CD4-positive, alpha-beta T cell treated with Interleukin-17A for 4 hours (primary cell): ENCODE measurements at regions not wholly inside any gene's neighbourhood (a gene's known extent, or its start where the extent isn't known, plus 50 kb on each side); places are given as distances from the start of the nearest gene placed in this dataset.

Experiments
- DNase-seq: peaks from one replicate; pipeline ENCODE4 v3.0.0-alpha.2; 2020; ENCODE audit warnings: mixed read lengths

DNA sequence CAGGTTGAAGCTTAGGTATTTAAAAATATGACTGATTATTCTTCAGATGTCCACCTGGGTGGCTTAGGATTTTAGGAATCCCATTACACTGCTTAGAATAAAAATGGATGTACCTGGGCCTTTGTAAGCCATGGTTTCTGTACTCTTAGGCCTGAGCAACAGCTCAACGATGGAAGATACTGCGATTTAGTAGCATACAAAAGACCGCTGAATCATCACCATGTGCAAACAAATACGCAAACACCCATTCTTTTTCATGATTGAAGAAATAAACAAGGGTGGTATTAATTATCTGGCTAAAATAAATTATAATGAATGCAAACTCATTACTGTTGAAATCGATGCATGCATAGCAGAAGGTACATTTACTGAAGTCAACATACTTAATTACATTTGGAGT is 188.9 kb downstream of the ZNF330 start:
- no peak for DNase-seq

DNA sequence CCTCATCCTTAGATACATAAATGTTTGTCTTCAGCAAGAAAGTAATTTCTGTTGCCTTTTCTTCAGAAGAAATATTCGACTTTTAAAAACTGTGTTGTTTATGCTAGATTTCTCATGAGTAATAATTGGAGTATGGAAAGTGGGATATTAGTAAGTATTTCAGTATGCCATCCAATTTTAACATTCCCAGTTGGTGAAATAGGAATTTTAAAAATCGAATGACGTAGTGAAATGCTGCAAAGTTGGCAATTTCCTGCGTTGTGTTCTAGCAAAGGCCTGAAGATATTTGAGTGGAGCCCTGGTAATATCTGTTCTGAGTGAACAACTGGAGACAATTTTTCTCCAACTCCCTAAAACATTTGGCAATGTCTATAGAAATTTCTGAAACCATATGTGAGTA is 190.1 kb downstream of the ZNF330 start:
- no peak for DNase-seq

DNA sequence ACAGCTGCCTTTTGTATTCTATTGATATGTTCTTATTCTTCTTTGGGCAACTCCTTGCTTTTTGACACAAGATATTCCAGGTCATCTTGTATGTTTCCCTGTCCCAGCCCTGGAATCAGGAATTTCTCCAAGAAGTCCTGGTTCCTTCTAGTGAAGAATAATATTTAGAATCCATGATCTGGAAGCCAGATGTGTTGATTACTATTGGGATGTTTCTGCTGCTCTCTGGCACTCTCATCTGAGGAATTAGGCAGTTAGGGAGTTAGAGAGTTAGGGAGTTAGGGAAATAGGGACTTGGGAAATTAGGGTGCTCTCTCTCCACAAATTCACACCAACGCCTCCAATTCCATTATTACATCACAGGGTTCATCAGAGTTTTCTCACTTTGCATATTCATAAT is 191.2 kb downstream of the ZNF330 start:
- DNase-seq = no peak

DNA sequence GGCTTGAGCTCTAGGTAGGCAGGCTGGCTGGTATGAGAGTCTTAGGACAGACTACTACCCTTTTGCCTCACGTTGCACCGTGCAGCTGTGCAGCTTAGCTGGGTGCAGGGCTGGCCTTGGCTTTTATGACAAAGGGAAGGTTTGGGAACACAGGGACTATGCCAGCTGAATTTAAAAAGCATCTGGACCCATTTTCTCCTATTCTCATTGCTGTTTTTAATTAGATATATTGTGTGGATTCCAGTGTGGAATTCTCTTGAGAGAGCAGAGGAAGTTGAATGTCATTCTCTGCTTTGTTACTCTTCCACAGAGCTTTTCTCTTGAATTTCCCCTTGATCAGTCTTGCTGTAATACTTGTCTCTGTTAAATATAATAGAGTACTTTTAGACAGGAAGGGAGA is 192.7 kb downstream of the ZNF330 start:
- no peak for DNase-seq

DNA sequence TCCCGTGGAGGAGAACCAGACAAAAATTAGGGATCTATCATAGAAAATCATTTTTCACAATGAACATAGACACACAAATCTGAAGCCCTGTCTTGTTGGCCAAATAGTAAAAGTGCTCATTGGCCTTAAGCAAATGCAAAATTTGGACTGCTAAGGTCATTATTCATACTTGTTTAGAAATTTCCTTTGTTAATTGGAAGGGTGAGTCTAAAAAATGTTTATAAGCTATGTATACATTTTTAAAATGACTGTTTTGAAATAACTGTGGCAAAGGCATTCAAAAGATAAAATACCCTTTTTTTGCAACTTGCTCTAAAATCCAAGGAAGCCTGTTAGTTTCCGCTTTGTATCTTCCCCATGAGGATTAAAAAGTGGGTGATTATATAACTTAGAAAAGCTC is 195.0 kb downstream of the ZNF330 start:
- DNase-seq = no peak

DNA sequence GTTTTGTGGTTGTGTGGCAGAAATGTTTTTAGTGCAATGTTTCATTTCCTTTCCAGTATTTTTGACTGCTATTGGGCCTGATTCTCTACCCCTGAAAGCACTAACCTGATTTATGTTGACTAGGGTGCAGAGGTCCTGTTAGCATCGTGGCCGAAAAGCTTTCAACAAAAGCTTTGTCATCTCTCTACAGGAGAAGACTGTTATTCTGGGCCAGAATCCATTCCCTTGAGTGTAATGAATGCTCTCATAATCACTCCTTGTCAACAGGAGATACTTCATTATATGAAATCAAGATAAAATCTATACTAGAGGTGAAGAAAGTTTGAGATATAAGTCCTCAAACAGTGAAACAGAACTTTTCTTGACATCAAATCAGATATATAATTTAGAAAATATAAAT is 195.5 kb downstream of the ZNF330 start:
- no peak for DNase-seq

DNA sequence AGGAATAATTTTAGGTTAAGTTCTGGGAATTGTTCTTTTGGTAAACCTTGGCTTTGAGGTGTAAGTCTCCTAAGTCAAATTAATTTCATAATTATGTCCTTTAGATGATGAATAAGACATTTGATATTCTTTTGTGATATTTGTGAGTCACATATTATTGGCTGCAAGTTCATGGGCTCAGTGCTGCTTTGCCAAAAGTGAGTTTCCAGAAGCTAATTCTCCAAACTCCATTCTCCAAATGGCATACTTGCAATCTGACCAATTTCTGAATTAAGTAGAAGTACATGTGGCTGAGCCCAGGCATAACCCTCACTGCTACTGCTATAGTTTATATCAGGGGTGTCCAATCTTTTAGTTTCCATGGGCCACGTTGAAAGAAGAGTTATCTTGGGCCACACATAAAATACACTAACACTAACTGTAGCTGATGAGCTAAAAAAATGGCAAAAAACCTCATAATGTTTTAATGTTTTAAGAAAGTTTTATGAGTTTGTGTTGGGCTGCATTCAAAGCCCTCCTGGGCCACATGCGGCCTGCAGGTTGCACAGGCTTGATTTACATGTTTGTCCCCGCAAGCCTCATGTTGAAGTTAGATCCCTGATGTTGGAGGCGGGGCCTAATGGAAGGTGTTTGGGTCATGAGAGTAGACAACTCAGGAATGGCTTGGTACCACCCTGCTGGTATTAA is 196.1 kb downstream of the ZNF330 start:
- no peak for DNase-seq

DNA sequence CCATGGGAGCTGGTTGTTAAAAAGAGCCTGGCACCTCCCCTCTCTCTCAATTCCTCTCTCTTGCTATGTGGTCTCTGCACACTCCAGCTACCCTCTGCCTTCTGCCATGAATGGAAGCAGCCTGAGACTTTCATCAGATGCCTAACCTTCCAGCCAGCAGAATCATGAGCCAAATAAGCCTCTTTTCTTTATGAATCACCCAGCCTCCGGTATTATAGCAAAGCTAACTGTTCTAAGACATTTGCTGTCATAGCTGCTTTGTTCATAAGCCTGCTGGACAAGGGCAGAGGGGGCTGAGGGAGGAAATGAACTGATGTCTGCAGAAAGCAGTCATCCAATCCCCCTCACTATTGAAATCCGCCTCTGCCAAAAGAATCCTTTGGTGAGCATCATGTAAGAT is 196.7 kb downstream of the ZNF330 start:
- DNase-seq = no peak

DNA sequence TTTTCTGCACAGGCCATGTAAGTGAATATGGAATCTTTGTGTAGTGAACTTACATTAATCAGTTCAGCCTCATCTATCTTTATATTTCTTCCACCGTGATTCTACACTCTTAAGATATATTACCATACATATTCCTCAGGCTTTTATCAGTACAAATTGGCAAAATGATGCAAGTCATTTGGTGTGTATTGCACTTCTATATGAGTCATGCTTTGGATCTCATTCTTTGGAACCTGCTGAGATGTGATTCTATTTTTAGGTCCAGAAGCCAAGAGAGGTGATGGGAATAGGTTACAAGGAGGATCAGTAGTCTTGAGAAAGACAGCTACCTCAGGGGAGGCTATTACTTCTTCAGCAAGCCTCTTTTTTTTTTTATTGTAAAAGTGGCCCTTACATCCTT is 204.4 kb downstream of the ZNF330 start:
- no peak for DNase-seq

DNA sequence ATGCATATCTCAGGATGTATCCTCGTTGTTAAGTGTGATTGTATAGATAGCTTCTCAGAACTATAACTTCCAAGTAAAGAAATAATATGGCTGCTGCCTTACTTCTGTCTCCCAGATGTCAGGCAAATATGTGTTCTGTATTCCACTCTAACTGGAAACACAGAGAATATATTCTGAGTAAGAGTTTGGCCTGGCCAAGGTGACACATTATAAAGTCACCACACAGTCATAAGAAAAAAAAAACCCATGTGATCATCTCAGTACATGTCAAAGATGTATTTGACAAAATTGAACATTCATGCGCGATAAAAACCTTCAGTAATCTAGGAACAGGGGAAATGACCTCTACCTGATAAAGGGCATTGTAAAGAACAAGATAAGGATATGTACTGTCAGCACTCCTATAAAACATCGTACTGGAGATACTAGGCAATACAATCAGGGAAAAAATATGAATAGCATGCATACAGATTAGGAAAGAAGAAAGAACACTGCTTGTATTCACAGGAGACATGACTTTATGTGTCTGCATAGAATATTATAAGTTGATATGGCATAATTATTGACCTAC is 207.1 kb downstream of the ZNF330 start:
- DNase-seq = no peak

DNA sequence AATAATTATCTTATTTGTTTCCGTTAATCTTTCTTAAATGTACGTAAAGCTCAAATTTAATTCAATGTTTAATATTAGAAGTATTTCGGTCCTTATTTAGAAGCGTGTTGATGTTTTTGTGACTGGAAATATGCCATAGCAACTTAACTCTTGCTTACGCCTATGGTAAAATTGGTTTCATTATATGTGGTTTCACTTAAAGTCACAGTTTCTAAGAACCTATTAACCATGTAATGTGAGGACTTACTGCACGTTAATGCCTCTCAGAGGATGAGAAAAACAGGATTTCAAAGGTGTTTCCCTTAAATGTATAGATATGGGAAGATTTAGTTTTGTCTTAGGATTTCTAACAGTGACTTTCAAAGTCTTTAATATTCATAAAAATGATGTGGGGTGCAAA is 206.4 kb upstream of the IL15 start:
- DNase-seq = no peak

DNA sequence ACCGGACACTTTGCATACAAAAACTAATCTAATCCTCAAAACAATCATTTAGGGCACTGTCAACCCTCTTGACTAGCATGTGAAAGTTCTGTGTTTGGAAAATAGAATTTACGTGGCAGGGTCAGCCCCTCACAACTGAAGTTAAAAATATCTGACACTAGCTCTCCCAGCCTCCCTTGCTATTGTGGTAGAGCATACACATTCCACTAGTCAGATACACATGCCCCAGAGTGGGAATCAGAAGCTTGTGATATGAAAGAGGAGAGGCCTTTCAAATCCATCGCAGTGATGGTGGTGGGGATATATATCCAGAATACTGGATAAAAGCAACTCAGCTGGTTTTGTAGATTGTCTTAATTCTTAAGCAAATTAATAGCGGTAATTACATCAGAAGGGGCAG is 205.7 kb upstream of the IL15 start:
- no peak for DNase-seq

DNA sequence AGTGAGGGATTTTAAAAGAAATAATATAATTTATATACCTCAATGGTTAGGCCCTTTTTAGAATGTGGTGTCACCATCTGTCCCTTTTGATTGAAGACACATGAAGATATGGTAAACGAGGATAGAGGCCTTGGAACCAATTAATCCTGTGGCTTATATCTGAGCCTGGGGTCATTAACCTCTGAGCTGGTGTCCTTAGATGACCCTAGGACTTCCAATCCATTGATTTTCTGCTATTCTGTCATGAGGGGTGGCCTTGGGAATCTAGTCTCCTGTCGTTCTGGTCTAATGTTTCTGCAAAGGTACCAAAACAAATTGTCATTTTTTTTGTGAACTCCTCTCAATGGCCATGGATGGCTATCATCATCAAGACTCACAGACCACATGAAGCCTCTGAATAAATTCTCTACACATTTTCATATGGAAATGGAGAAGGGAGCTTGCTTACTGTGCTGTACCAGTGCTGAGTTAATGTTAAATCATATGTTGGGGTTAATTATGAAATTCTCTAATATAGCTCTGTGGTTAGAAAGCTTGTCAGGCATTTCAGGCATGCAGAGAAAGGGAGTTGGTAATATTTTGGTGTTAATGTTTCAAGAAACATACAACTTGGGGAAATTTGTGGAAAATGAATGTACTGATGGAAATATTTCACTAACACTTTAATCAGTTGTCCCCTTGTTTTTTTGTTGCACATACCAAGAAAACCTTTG is 204.2 kb upstream of the IL15 start:
- DNase-seq = no peak

DNA sequence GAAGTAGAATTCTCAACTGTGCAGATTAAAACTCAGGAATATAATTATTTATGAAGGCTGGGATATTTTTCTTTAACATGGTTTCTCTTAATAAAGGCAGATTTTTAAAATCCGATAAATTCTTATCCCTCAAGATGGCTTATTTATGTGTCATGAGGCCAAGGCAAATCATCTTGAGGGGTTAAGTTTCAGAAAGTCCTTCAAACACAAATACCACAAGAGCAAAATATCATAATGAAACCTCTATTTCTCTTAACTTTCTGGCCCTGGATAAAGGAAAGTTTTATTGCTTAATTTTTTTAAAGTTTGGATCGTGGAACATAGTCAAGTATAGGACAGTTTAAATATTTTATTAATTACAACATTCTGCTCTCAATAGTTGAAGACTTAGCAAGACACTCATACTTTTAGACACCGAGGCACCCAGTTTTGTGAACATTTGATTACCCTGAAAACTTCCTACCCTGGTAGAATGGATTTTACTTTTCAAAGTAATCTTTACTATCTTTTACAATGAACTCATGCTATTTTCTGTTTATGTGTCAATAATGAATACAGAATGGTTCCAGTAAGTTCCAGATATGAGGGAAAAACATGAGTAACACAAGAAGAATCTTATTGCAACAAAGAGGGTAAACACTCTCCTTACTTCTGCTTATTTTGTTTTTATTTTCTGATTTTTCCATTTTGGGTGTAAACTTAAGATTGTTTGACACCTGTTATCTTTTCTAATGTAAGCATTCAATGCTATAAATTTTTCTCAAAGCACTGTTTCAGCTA is 200.7 kb upstream of the IL15 start:
- no peak for DNase-seq

DNA sequence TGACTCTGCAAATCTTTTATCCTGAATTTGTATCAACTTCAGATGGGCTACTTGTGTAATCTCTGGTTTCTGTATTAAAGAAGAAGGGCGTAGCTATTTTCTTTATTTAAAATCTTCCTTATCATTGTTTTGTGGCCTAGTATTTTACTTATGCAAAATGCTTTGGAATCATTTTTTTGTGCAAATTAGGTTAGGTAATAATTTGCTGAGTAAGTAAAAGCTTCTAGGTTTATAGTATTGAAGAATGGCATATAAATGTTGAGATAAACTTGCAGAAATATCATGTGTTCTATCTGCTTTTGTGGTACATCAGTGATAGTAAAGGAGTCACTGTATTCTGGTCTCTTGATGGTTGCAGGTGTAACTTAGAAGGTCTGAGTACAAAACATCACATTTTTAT is 197.2 kb upstream of the IL15 start:
- DNase-seq = no peak

DNA sequence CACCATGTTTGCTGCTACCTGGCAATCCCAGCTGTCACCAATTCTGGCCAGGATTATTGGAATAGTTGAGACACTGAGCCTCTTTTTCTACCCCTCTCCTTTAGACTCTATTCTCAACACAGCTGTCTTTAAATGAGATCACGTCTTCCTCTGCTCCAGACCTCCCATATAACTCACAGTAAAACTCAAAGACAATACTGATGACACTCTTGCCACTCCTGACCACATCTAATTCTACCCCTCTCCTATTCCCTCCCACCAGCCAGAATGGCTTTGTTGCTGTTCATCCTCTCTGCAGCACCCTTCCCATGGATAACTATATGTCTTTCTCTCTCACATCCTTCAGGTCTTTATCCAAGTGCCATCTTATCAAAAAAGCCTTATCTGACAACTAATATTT is 188.6 kb upstream of the IL15 start:
- DNase-seq = no peak

DNA sequence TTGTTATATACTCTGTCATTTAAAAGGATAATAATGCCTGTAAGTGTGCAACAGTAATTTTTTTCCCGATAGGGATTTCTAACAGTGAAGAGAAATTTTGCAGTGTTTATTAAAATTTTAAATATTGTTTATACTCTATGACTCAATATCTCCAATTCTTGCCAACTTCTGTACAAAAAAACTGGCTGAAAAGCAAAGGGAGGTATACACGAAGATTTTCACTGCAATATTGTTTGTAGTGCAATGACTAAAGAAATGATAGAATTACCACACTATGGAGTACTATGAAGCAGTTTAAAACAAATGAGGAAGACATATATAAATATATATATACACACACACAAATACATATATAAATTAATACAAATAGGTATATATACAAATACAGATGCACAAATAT is 187.9 kb upstream of the IL15 start:
- no peak for DNase-seq

DNA sequence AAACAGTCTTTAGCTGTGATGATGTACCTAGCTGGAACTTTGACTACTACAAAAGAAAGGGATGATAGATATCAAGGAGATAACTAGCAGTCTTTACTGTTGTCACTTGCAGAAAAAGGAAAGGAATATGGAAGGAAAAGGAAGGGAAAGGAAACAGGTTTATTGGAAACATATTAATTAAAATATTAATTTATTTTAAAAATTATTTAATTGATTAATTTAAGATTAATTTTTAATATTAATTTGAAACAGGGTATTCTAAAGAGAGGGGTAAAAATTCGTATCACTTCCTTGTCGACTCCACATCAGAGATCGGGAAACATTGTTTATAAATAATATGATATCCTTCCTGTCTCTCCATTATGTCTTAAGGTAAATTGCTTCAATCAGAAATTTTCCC is 186.5 kb upstream of the IL15 start:
- DNase-seq = no peak

DNA sequence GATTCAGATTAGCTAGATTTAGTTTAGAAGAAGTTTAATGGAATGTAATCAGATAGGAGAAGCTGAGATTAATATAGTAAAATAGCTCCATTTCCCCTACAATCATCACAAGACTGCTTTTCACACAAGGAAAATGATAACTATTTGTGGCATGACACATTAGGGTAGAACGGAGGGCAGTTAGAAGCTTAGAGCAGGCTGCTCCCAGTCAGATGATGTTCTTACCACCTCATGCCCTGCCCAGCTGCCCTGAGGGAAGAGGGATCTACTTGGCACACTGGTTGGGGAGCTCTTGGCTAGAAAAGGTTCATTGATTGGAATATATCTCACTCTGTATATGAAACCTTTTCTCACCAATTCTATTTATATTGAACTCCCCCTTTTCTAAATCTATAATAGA is 180.7 kb upstream of the IL15 start:
- DNase-seq = no peak

DNA sequence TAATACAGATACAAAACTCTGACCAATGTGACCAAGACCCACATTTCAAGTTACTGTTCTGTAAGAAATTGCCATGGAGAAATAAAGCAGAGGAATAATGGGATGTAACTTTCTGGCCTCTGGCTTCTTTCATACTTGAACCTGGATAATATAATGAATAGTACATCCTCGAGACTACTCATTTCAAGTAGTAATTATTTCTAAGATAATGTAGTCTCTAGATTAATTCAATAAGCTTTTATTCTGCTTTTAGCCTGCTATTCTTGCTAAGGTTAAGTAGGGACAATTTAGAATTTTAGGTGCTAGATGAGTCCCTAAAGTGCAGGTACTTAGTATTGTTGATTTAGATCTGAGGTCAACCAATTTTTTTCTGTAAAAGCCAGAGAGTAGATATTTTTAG is 178.7 kb upstream of the IL15 start:
- DNase-seq = no peak

DNA sequence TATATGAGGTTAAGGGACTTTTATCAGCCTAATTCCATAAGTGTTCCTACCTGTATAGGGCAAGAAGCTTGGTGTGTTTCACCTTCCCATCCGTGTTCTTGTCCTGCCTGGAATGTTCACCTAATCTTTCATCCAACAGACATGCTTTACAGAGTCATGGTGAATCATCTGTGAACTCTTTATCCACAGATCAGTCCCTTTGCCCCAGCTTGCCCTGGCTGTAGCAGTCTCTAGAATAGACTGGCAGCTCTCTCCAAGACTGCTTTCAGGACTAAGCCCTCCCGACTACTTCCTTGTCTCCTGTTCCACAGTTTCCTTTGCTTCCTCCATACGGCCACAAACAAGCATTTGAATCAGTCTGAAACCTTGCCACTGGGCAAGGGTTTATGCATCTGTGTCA is 177.9 kb upstream of the IL15 start:
- DNase-seq = no peak

DNA sequence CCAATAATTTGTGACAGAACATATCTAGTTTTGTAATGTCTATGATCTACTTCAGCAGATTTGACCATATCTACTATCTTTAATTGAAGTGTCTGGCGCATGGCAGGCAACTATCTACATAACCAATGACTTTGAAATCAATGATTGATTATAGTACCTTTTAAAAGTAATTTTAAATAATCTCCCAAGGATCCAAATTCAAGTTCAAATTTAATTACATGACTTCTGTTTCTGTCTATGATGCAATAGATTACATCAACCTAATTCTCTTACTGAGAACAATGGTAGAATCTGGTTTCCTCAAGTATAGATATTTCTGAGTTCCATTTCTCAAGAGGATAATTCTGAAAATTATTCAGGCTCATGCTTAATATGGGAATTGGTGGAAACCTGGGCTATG is 177.4 kb upstream of the IL15 start:
- no peak for DNase-seq

DNA sequence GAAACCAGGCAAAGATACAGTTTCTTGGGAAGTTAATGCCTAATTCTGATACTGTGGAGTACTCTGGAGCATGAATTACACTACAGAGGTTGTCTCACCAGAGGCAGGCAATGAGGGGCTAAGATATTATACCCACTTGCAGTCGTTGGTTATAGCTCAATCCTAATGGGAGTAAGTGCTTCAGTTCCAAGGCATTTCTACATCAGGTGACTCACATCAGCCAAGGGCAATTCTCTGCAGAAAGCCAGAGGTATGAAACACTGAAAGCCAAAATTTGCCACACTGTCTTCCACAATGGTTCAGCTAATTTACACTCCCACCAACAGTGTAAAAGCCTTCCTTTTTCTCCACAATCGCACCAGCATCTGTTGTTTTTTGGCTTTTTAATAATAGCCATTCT is 174.0 kb upstream of the IL15 start:
- no peak for DNase-seq

DNA sequence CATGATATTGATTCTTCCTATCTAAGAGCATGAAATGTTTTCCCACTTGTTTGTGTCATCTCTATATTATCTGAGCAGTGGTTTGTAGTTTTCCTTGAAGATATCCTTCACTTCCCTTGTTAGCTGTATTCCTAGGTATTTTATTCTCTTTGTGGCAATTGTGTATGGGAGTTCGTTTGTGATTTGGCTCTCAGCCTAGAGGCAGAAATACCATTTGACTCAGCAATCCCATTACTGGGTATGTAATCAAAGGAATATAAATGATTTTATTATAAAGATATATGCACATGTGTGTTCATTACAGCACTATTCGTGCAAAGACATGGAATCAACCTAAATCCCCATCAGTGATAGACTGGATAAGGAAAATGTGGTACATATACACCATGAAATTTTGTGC is 172.7 kb upstream of the IL15 start:
- DNase-seq = no peak
